Fibroblast of mammary gland (primary cell): ENCODE measurements at regions not wholly inside any gene's neighbourhood (a gene's known extent, or its start where the extent isn't known, plus 50 kb on each side); places are given as distances from the start of the nearest gene placed in this dataset.

Experiments used
- DNase-seq: peaks from one replicate; pipeline ENCODE4 v3.0.0-alpha.2; 2010; ENCODE audit warnings: low read depth
- H3K4me3 ChIP-seq: 2 replicates; pipeline ENCODE4 v1.5.1; 2011; ENCODE audit warnings: low read depth, mild to moderate bottlenecking, low read length, moderate library complexity; ENCODE audit not compliant: control insufficient read depth
- TF ChIP-seq, protein P1 (sequence below): conservative IDR thresholded peaks from 2 replicates; pipeline ENCODE4 v1.5.1; 2011; ENCODE audit warnings: low read depth, low read length, inconsistent platforms; ENCODE audit not compliant: control insufficient read depth, insufficient read depth

- no peak overlapping the region for H3K4me3 ChIP-seq
- TF ChIP-seq, protein P1, sequence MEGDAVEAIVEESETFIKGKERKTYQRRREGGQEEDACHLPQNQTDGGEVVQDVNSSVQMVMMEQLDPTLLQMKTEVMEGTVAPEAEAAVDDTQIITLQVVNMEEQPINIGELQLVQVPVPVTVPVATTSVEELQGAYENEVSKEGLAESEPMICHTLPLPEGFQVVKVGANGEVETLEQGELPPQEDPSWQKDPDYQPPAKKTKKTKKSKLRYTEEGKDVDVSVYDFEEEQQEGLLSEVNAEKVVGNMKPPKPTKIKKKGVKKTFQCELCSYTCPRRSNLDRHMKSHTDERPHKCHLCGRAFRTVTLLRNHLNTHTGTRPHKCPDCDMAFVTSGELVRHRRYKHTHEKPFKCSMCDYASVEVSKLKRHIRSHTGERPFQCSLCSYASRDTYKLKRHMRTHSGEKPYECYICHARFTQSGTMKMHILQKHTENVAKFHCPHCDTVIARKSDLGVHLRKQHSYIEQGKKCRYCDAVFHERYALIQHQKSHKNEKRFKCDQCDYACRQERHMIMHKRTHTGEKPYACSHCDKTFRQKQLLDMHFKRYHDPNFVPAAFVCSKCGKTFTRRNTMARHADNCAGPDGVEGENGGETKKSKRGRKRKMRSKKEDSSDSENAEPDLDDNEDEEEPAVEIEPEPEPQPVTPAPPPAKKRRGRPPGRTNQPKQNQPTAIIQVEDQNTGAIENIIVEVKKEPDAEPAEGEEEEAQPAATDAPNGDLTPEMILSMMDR = no peak
- no peak for DNase-seq
Measured at GRCh38 chr12:88318726-88319125, 176.6 kb downstream of the TMTC3 start.

GRCh38 chr12:88325076-88325815, 183.1 kb downstream of the TMTC3 start:
- DNase-seq = peak; percentile 97
- TF ChIP-seq, protein P1 = peak; percentile 36
- H3K4me3 ChIP-seq = no peak overlapping the region

DNA sequence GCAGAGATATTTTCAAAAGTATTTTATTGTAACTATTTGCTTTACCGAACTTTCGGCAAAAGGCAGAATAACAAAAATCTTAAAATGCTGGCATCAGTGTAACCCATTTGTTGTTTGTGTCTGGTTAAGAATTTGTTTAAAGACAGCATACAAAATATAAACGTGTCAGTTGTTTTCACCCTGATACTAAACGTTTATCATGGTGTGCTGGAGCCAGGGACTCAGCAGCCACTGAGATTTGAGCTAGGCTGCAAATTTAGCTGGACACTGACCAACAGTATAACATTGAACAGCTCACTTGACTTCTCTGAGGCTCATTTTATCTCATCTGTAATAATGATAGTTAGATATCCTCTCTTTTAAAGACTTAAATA, 183.7 kb downstream of the TMTC3 start:
- DNase-seq = peak; percentile 80
- no peak overlapping the region for H3K4me3 ChIP-seq
- TF ChIP-seq, protein P1 = no peak

DNA sequence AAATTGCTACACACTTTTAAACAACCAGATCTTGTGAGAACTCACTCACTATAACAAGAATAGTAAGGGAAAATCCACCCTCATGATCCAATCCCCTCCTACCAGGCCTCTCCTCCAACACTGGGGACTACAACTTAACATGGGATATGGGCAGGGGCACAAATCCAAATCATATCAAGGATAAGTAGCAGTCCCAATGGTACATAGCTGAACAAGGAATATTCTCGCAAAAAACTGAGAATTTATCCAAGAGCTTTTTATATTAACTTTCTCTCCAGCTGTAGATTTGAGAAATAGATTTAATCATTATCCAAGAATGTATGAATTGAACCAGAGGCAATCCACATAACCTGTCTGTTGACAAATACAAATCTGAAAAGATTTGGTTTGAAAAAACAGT, 185.2 kb downstream of the TMTC3 start:
- H3K4me3 ChIP-seq = no peak overlapping the region
- TF ChIP-seq, protein P1 = no peak
- DNase-seq = no peak

- DNase-seq = no peak
- no peak overlapping the region for H3K4me3 ChIP-seq
- TF ChIP-seq, protein P1 = no peak
Measured at GRCh38 chr12:88328090-88328489, 186.0 kb downstream of the TMTC3 start.

DNA sequence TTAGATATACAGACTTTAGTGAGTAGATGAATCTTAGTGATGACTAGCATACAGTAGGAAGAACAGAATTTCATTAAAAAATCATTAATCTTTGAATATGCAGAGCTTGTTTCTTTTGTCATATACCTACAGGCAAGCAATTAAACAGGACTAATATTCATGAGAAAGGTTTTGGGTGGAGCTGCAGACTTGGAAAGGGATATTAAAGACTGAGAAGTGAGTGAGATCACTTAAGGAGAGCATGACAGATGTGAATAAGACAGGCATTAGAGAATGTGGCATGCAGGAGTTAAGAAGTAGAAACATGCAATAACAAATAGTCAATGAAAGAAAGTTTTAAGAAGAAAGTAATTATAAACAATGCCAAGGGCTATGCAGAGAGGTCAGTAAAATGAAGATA, 187.7 kb downstream of the TMTC3 start:
- no peak for DNase-seq
- no peak overlapping the region for H3K4me3 ChIP-seq

More for the DNA sequence above, 187.7 kb downstream of the TMTC3 start:
- TF ChIP-seq, protein P1 = no peak
